Central memory CD8-positive, alpha-beta T cell (primary cell): ENCODE measurements at regions not wholly inside any gene's neighbourhood (a gene's known extent, or its start where the extent isn't known, plus 50 kb on each side); places are given as distances from the start of the nearest gene placed in this dataset.

Experiments
- ATAC-seq: fragments of 150-1000 bp; cut with Tn5 transposase; replicated peaks from 2 replicates; pipeline ENCODE4 v1.10.0; 2022; ENCODE audit warnings: mild to moderate bottlenecking, moderate FRiP score, moderate number of reproducible peaks; ENCODE audit not compliant: poor library complexity, severe bottlenecking; ENCODE audit errors: extremely low read depth
- DNase-seq, 2 donors: peaks; one replicate each; pipeline ENCODE4 v3.0.0; 2021; ENCODE audit warnings: low spot score in 2 of 2
- H3K27ac Mint-ChIP-seq: one replicate; pipeline ENCODE4 v1.8.0; 2022; ENCODE audit warnings: low read depth, mild to moderate bottlenecking, moderate library complexity, mixed read lengths
- H3K27me3 Mint-ChIP-seq: one replicate; pipeline ENCODE4 v1.8.0; 2022; ENCODE audit warnings: mixed read lengths
- H3K36me3 Mint-ChIP-seq: one replicate; pipeline ENCODE4 v1.8.0; 2022; ENCODE audit warnings: mild to moderate bottlenecking, moderate library complexity, mixed read lengths; ENCODE audit not compliant: insufficient read depth
- H3K4me1 Mint-ChIP-seq: one replicate; pipeline ENCODE4 v1.8.0; 2022; ENCODE audit warnings: mixed read lengths
- H3K4me3 Mint-ChIP-seq: one replicate; pipeline ENCODE4 v1.8.0; 2022; ENCODE audit warnings: mild to moderate bottlenecking, moderate library complexity, mixed read lengths
- H3K9me3 Mint-ChIP-seq: one replicate; pipeline ENCODE4 v1.8.0; 2022; ENCODE audit warnings: mixed read lengths

- ATAC-seq = no peak
- H3K4me3 Mint-ChIP-seq = no peak overlapping the region
- no peaks in the 10 kb centered on the region for H3K27me3 Mint-ChIP-seq
- DNase-seq = no peak
- no peaks in the 10 kb centered on the region for H3K36me3 Mint-ChIP-seq
- no peaks in the 10 kb centered on the region for H3K4me1 Mint-ChIP-seq
- H3K27ac Mint-ChIP-seq = no peak overlapping the region
- no peaks in the 10 kb centered on the region for H3K9me3 Mint-ChIP-seq
Observed at GRCh38 chr2:14905571-14905970, 273.1 kb downstream of the LRATD1 start.

GRCh38 chr2:14907014-14907612 lies 274.6 kb downstream of the LRATD1 start:
- Mint-ChIP-seq H3K36me3 (no peaks in the 10 kb centered on the region), H3K9me3 (no peaks in the 10 kb centered on the region), H3K27me3 (no peaks in the 10 kb centered on the region), H3K4me3 (no peak overlapping the region), H3K4me1 (no peaks in the 10 kb centered on the region), H3K27ac (no peak overlapping the region)
- no peak for ATAC-seq
- no peak for DNase-seq

- ATAC-seq (no peak), DNase-seq (no peak)
- Mint-ChIP-seq H3K27me3 (no peaks in the 10 kb centered on the region), H3K27ac (no peak overlapping the region), H3K9me3 (no peaks in the 10 kb centered on the region), H3K4me3 (no peak overlapping the region), H3K4me1 (no peaks in the 10 kb centered on the region), H3K36me3 (no peaks in the 10 kb centered on the region)
Observed at GRCh38 chr2:14909795-14910194, 277.3 kb downstream of the LRATD1 start.

- Mint-ChIP-seq H3K36me3 (no peaks in the 10 kb centered on the region), H3K27me3 (no peaks in the 10 kb centered on the region), H3K4me3 (no peak overlapping the region), H3K27ac (no peak overlapping the region), H3K4me1 (no peaks in the 10 kb centered on the region), H3K9me3 (no peaks in the 10 kb centered on the region)
- DNase-seq (no peak), ATAC-seq (no peak)
Observed at GRCh38 chr2:14910654-14911053, 278.1 kb downstream of the LRATD1 start.

GRCh38 chr2:14915983-14916382 lies 283.5 kb downstream of the LRATD1 start:
- no peak for ATAC-seq
- H3K27ac Mint-ChIP-seq = no peak overlapping the region

GRCh38 chr2:14923820-14924580 lies 291.5 kb downstream of the LRATD1 start:
- Mint-ChIP-seq H3K4me3 (no peak overlapping the region), H3K9me3 (no peaks in the 10 kb centered on the region), H3K27ac (no peak overlapping the region), H3K36me3 (no peaks in the 10 kb centered on the region), H3K4me1 (no peaks in the 10 kb centered on the region), H3K27me3 (no peaks in the 10 kb centered on the region)
- DNase-seq (no peak), ATAC-seq (no peak)

More at GRCh38 chr2:14915983-14916382, 283.5 kb downstream of the LRATD1 start:
- Mint-ChIP-seq H3K9me3 (no peaks in the 10 kb centered on the region), H3K27me3 (no peaks in the 10 kb centered on the region), H3K36me3 (no peaks in the 10 kb centered on the region), H3K4me1 (no peaks in the 10 kb centered on the region), H3K4me3 (no peak overlapping the region)
- DNase-seq = no peak

GRCh38 chr2:14925471-14925870 lies 293.0 kb downstream of the LRATD1 start:
- Mint-ChIP-seq H3K36me3 (no peaks in the 10 kb centered on the region), H3K27me3 (no peaks in the 10 kb centered on the region), H3K27ac (no peak overlapping the region), H3K4me1 (no peaks in the 10 kb centered on the region), H3K9me3 (no peaks in the 10 kb centered on the region), H3K4me3 (no peak overlapping the region)
- ATAC-seq (no peak), DNase-seq (no peak)

GRCh38 chr2:14927021-14927564 lies 294.6 kb downstream of the LRATD1 start:
- Mint-ChIP-seq H3K9me3 (no peaks in the 10 kb centered on the region), H3K27ac (no peak overlapping the region), H3K4me1 (no peaks in the 10 kb centered on the region), H3K27me3 (no peaks in the 10 kb centered on the region), H3K4me3 (no peak overlapping the region), H3K36me3 (no peaks in the 10 kb centered on the region)
- DNase-seq = no peak
- ATAC-seq = no peak

GRCh38 chr2:14928056-14928455 lies 295.5 kb downstream of the LRATD1 start:
- Mint-ChIP-seq H3K4me1 (no peaks in the 10 kb centered on the region), H3K27me3 (no peaks in the 10 kb centered on the region), H3K36me3 (no peaks in the 10 kb centered on the region), H3K27ac (no peak overlapping the region), H3K9me3 (no peaks in the 10 kb centered on the region), H3K4me3 (no peak overlapping the region)
- DNase-seq (no peak), ATAC-seq (no peak)

- H3K4me1 Mint-ChIP-seq = no peaks in the 10 kb centered on the region
- ATAC-seq = no peak
- H3K36me3 Mint-ChIP-seq = no peaks in the 10 kb centered on the region
- H3K27me3 Mint-ChIP-seq = peaks cover 8% of the 10 kb centered on the region
- DNase-seq = no peak
- no peaks in the 10 kb centered on the region for H3K9me3 Mint-ChIP-seq
- H3K27ac Mint-ChIP-seq = no peak overlapping the region
- no peak overlapping the region for H3K4me3 Mint-ChIP-seq
Observed at GRCh38 chr2:14930441-14930840, 297.9 kb downstream of the LRATD1 start.

- no peaks in the 10 kb centered on the region for H3K4me1 Mint-ChIP-seq
- H3K27ac Mint-ChIP-seq = no peak overlapping the region
- peaks cover 10% of the 10 kb centered on the region for H3K9me3 Mint-ChIP-seq
- ATAC-seq = no peak
- DNase-seq = no peak
- no peak overlapping the region for H3K4me3 Mint-ChIP-seq
- H3K27me3 Mint-ChIP-seq = peaks cover 24% of the 10 kb centered on the region
- no peaks in the 10 kb centered on the region for H3K36me3 Mint-ChIP-seq
Observed at GRCh38 chr2:14932285-14932684, 299.8 kb downstream of the LRATD1 start.

- Mint-ChIP-seq H3K4me3 (no peak overlapping the region), H3K9me3 (peaks cover 10% of the 10 kb centered on the region)
Observed at GRCh38 chr2:14933753-14934152, 301.2 kb downstream of the LRATD1 start.

GRCh38 chr2:14936426-14936825 lies 303.9 kb downstream of the LRATD1 start:
- peaks cover 21% of the 10 kb centered on the region for H3K9me3 Mint-ChIP-seq
- no peak overlapping the region for H3K27ac Mint-ChIP-seq
- H3K4me1 Mint-ChIP-seq = no peaks in the 10 kb centered on the region
- H3K27me3 Mint-ChIP-seq = peaks cover 34% of the 10 kb centered on the region
- ATAC-seq = no peak
- H3K4me3 Mint-ChIP-seq = no peak overlapping the region
- no peaks in the 10 kb centered on the region for H3K36me3 Mint-ChIP-seq
- no peak for DNase-seq

More at GRCh38 chr2:14933753-14934152, 301.2 kb downstream of the LRATD1 start:
- no peaks in the 10 kb centered on the region for H3K36me3 Mint-ChIP-seq
- ATAC-seq (no peak), DNase-seq (no peak)
- H3K27ac Mint-ChIP-seq = no peak overlapping the region
- no peaks in the 10 kb centered on the region for H3K4me1 Mint-ChIP-seq
- H3K27me3 Mint-ChIP-seq = peaks cover 24% of the 10 kb centered on the region
